ENCODE measurements at regions not wholly inside any gene's neighbourhood (a gene's known extent, or its start where the extent isn't known, plus 50 kb on each side); places are given as distances from the start of the nearest gene placed in this dataset.

DNA sequence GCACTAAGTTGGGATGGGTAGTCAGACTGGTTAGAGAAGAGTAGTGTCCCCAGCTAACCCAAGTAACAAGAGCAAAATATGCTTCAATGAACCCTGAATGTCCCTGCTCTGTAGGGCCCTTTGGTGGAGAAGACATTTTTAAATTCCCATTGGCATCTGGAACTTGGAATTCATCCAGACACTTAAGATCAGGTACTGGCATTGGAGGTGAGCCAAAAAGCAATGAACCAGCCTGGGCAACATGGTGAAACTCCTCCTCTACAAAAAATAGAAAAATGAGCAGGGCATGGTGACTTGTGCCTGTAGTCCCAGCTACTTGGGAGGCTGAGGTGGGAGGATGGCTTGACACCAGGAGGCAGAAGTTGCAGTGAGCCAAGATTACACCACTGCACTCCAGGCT, 58.9 kb upstream of the ZNF618 start:
- Histone ChIP-seq H3K27me3 (peaks cover 18% of the 10 kb centered on the region), H4K20me1 (ENCODE audit: insufficient read depth, poor library complexity, severe bottlenecking) (no peaks in the 10 kb centered on the region), H3K4me3 (no peak overlapping the region), H3K79me2 (no peaks in the 10 kb centered on the region), H3K9me3 (ENCODE audit: low read depth) (no peaks in the 10 kb centered on the region), H2AFZ (no peak overlapping the region), H3K27ac (no peak overlapping the region), H3K4me1 (ENCODE audit: insufficient read depth) (no peaks in the 10 kb centered on the region), H3K9me2 (replicated peaks; ENCODE audit: insufficient read depth) (no peaks in the 10 kb centered on the region), H3K4me2 (no peak overlapping the region), H3K36me3 (replicated peaks; ENCODE audit: insufficient read depth, low read depth) (no peaks in the 10 kb centered on the region)
- TF ChIP-seq EZH2 (IDR thresholded peaks at IDR 0.05; ENCODE audit: borderline replicate concordance), result no peak
- TF ChIP-seq, protein P1, sequence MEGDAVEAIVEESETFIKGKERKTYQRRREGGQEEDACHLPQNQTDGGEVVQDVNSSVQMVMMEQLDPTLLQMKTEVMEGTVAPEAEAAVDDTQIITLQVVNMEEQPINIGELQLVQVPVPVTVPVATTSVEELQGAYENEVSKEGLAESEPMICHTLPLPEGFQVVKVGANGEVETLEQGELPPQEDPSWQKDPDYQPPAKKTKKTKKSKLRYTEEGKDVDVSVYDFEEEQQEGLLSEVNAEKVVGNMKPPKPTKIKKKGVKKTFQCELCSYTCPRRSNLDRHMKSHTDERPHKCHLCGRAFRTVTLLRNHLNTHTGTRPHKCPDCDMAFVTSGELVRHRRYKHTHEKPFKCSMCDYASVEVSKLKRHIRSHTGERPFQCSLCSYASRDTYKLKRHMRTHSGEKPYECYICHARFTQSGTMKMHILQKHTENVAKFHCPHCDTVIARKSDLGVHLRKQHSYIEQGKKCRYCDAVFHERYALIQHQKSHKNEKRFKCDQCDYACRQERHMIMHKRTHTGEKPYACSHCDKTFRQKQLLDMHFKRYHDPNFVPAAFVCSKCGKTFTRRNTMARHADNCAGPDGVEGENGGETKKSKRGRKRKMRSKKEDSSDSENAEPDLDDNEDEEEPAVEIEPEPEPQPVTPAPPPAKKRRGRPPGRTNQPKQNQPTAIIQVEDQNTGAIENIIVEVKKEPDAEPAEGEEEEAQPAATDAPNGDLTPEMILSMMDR (IDR thresholded peaks at IDR 0.05; ENCODE audit: poor library complexity), result no peak
- TF ChIP-seq EZH2phosphoT487 (IDR thresholded peaks at IDR 0.05; ENCODE audit: low read depth, severe bottlenecking, unreplicated experiment), result no peak
- DNase-seq (ENCODE audit: low spot score), result no peak

DNA sequence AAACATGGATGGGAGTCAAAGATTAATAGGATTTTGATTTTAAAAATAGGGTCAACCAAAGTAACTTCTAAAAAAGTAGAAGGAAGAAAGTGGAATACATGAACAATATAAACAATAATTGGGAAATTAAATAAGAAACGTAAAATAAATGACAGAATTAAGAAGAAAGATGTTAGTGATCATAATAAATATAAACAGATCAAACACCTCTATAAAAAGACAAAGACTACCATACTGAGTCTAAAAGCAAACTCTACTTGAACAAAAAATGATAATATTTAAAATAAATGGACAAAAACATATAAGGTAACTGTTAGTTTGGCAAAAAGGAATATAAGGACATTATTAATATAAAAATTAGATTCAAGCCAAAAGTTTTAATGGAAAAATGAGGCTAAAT, 57.7 kb upstream of the ZNF618 start:
- Histone ChIP-seq H4K20me1 (ENCODE audit: insufficient read depth, poor library complexity, severe bottlenecking) (no peaks in the 10 kb centered on the region), H3K4me1 (ENCODE audit: insufficient read depth) (no peaks in the 10 kb centered on the region), H3K9me2 (replicated peaks; ENCODE audit: insufficient read depth) (no peaks in the 10 kb centered on the region), H2AFZ (no peak overlapping the region), H3K9me3 (ENCODE audit: low read depth) (no peaks in the 10 kb centered on the region), H3K27me3 (peaks cover 12% of the 10 kb centered on the region), H3K4me2 (no peak overlapping the region), H3K79me2 (no peaks in the 10 kb centered on the region), H3K36me3 (replicated peaks; ENCODE audit: insufficient read depth, low read depth) (no peaks in the 10 kb centered on the region), H3K27ac (no peak overlapping the region), H3K4me3 (no peak overlapping the region)
- TF ChIP-seq, protein P1 (IDR thresholded peaks at IDR 0.05; ENCODE audit: poor library complexity), result no peak
- no peak for TF ChIP-seq EZH2phosphoT487 (IDR thresholded peaks at IDR 0.05; ENCODE audit: low read depth, severe bottlenecking, unreplicated experiment)
- TF ChIP-seq EZH2 (IDR thresholded peaks at IDR 0.05; ENCODE audit: borderline replicate concordance), result no peak
- no peak for DNase-seq (ENCODE audit: low spot score)
- 83% methylated on average over 1 of the region's 1 CpG for WGBS (ENCODE audit: low lambda C conversion rate, missing lambda C conversion rate)

DNA sequence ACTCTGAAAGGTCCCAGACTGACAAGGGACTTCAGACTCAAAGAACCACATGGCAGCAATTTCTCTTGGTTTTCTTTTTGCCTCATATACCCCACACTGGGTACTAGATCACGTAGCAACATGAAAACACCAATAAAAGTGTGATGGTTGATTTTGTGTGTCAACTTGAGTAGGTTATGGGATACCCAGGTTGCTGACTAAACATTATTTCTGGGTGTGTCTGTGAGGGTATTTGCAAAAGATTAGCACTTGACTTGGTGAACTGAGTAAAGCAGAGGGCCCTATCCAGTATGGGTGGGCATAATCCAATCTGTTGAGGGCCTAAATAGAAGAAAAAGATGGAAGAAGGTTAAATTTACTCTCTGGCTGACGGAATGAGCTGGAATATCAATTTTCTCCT, 53.8 kb upstream of the ZNF618 start:
- Histone ChIP-seq H3K79me2 (no peaks in the 10 kb centered on the region), H3K9me3 (ENCODE audit: low read depth) (no peaks in the 10 kb centered on the region), H3K4me3 (no peak overlapping the region), H3K27ac (no peak overlapping the region), H3K4me1 (ENCODE audit: insufficient read depth) (no peaks in the 10 kb centered on the region), H3K27me3 (peaks cover 12% of the 10 kb centered on the region), H3K36me3 (replicated peaks; ENCODE audit: insufficient read depth, low read depth) (no peaks in the 10 kb centered on the region), H4K20me1 (ENCODE audit: insufficient read depth, poor library complexity, severe bottlenecking) (no peaks in the 10 kb centered on the region), H2AFZ (no peak overlapping the region), H3K4me2 (no peak overlapping the region), H3K9me2 (replicated peaks; ENCODE audit: insufficient read depth) (no peaks in the 10 kb centered on the region)
- 79% methylated on average over 2 of the region's 2 CpGs for WGBS (ENCODE audit: low lambda C conversion rate, missing lambda C conversion rate)
- TF ChIP-seq, protein P1 (IDR thresholded peaks at IDR 0.05; ENCODE audit: poor library complexity), result no peak
- no peak for TF ChIP-seq EZH2phosphoT487 (IDR thresholded peaks at IDR 0.05; ENCODE audit: low read depth, severe bottlenecking, unreplicated experiment)
- no peak for TF ChIP-seq EZH2 (IDR thresholded peaks at IDR 0.05; ENCODE audit: borderline replicate concordance)
- DNase-seq (ENCODE audit: low spot score), result no peak

DNA sequence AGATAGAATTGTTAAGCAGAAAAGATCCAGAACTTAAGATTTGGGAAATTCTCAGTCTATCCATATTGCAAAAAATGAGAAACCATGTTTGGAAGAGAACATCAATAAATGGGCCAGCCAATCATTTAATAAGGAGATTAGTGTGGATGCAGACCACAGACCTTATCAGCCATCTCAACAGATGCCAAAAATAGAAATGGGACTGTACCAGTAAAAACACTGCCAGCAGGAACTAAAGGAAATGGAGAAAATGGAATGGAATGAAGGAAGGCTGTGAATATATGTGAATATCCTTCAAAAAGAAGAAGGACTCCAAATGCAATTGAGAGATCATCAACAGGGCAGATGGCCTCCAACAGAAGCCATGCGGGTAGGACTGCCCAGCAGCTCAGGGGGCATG, 52.7 kb upstream of the ZNF618 start:
- no peaks in the 10 kb centered on the region for H3K79me2 ChIP-seq
- H3K27ac ChIP-seq, result no peak overlapping the region
- TF ChIP-seq, protein P1 (IDR thresholded peaks at IDR 0.05; ENCODE audit: poor library complexity), result no peak
- TF ChIP-seq EZH2 (IDR thresholded peaks at IDR 0.05; ENCODE audit: borderline replicate concordance), result no peak
- TF ChIP-seq EZH2phosphoT487 (IDR thresholded peaks at IDR 0.05; ENCODE audit: low read depth, severe bottlenecking, unreplicated experiment), result no peak
- no peak for DNase-seq (ENCODE audit: low spot score)
- H4K20me1 ChIP-seq (ENCODE audit: insufficient read depth, poor library complexity, severe bottlenecking), result no peaks in the 10 kb centered on the region
- no peaks in the 10 kb centered on the region for H3K4me1 ChIP-seq (ENCODE audit: insufficient read depth)
- no peak overlapping the region for H3K4me3 ChIP-seq
- H3K4me2 ChIP-seq, result no peak overlapping the region
- H3K9me3 ChIP-seq (ENCODE audit: low read depth), result no peaks in the 10 kb centered on the region
- no peak overlapping the region for H2AFZ ChIP-seq
- H3K9me2 ChIP-seq (replicated peaks; ENCODE audit: insufficient read depth), result no peaks in the 10 kb centered on the region
- H3K36me3 ChIP-seq (replicated peaks; ENCODE audit: insufficient read depth, low read depth), result no peaks in the 10 kb centered on the region
- WGBS (ENCODE audit: low lambda C conversion rate, missing lambda C conversion rate), result 94% methylated on average over 1 of the region's 1 CpG
- H3K27me3 ChIP-seq, result peaks cover 12% of the 10 kb centered on the region

Data from hepatocyte (in vitro differentiated cells).